IMR-90 (cell line): ENCODE measurements at regions not wholly inside any gene's neighbourhood (a gene's known extent, or its start where the extent isn't known, plus 50 kb on each side); places are given as distances from the start of the nearest gene placed in this dataset.
A peak's percentile ranks its signal among the peaks of the same experiment; 100 is the strongest.

ENCODE experiments used
- ATAC-seq: fragments of 200-7000 bp; cut with Tn5 transposase; 2 replicates; pipeline ENCODE4 v1.9.1; 2020; ENCODE audit warnings: low read depth, mild to moderate bottlenecking, moderate library complexity
- BruUV-seq: library from RNA; stranded (reverse); fragments of 400-500 nt; replicated peaks from 2 replicates; lab custom pipeline; 2021; lab: Mats Ljungman, UMichigan
- CTCF ChIA-PET: fragments of 300-600 bp; formaldehyde crosslinking; extraction: SDS; loops from one replicate; lab custom pipeline; 2021; ENCODE audit warnings: antibody characterized with exemption; lab: Yijun Ruan, JAX
- POLR2A ChIA-PET: fragments of 300-600 bp; sonication (Branson Sonifier 250); formaldehyde crosslinking; loops from one replicate; lab custom pipeline; 2022; ENCODE audit warnings: antibody characterized with exemption; ENCODE audit not compliant: unreplicated experiment; lab: Charles Lee
- DNase-seq: peaks from one replicate; pipeline ENCODE4 v3.0.0; 2013
- H2AFZ ChIP-seq: replicated peaks from 2 replicates; pipeline ENCODE3; 2013; ENCODE audit warnings: low read length, mild to moderate bottlenecking; ENCODE audit not compliant: poor library complexity
- H2AK5ac ChIP-seq: 2 replicates; pipeline ENCODE4 v1.6.1; 2013; ENCODE audit warnings: low read depth, low read length, inconsistent platforms
- H2AK9ac ChIP-seq: replicated peaks from 2 replicates; pipeline ENCODE3; 2013; ENCODE audit warnings: mild to moderate bottlenecking, low read depth, low read length, moderate library complexity; ENCODE audit not compliant: poor library complexity
- H2BK120ac ChIP-seq: 2 replicates; pipeline ENCODE4 v1.6.1; 2013; ENCODE audit warnings: low read depth, low read length, inconsistent platforms
- H2BK15ac ChIP-seq: 3 replicates; pipeline ENCODE4 v1.6.1; 2013; ENCODE audit warnings: low read depth, low read length, inconsistent platforms
- H2BK20ac ChIP-seq: 2 replicates; pipeline ENCODE4 v1.6.1; 2013; ENCODE audit warnings: low read depth, mild to moderate bottlenecking, inconsistent platforms, low read length, moderate library complexity
- H2BK5ac ChIP-seq: 2 replicates; pipeline ENCODE4 v1.6.1; 2013; ENCODE audit warnings: mild to moderate bottlenecking, low read depth, low read length, inconsistent platforms; ENCODE audit not compliant: poor library complexity, severe bottlenecking
- H3K14ac ChIP-seq: replicated peaks from 2 replicates; pipeline ENCODE4 v1.6.1; 2013; ENCODE audit warnings: low read depth, low read length, inconsistent platforms
- H3K18ac ChIP-seq: 2 replicates; pipeline ENCODE4 v1.6.1; 2013; ENCODE audit warnings: low read depth, low read length, control low read depth
- H3K23ac ChIP-seq: 2 replicates; pipeline ENCODE4 v1.6.1; 2013; ENCODE audit warnings: low read depth, low read length, inconsistent platforms
- H3K27ac ChIP-seq: 2 replicates; pipeline ENCODE4 v1.5.1; 2013; ENCODE audit warnings: mild to moderate bottlenecking, control low read depth, low read length; ENCODE audit not compliant: insufficient read depth
- H3K27me3 ChIP-seq: 2 replicates; pipeline ENCODE4 v1.6.1; 2013; ENCODE audit warnings: low read length; ENCODE audit not compliant: control insufficient read depth, insufficient read depth
- H3K36me3 ChIP-seq: 2 replicates; pipeline ENCODE4 v1.6.1; 2013; ENCODE audit warnings: low read length, mixed read lengths; ENCODE audit not compliant: control insufficient read depth, insufficient read depth
- H3K4ac ChIP-seq: 2 replicates; pipeline ENCODE4 v1.6.1; 2013; ENCODE audit warnings: low read depth, low read length, inconsistent platforms
- H3K4me1 ChIP-seq: 2 replicates; pipeline ENCODE4 v1.6.1; 2013; ENCODE audit warnings: low read length, mixed read lengths; ENCODE audit not compliant: control insufficient read depth, insufficient read depth
- H3K4me2 ChIP-seq: 2 replicates; pipeline ENCODE4 v1.6.1; 2013; ENCODE audit warnings: low read depth, mild to moderate bottlenecking, control low read depth, low read length, moderate library complexity
- H3K4me3 ChIP-seq: 2 replicates; pipeline ENCODE4 v1.5.1; 2013; ENCODE audit warnings: low read depth, mild to moderate bottlenecking, control low read depth, low read length, moderate library complexity; ENCODE audit not compliant: insufficient read depth
- H3K56ac ChIP-seq: 2 replicates; pipeline ENCODE4 v1.6.1; 2013; ENCODE audit warnings: low read length, inconsistent platforms; ENCODE audit not compliant: insufficient read depth; ENCODE audit errors: extremely low read depth
- H3K79me1 ChIP-seq, 2 experiments: 2 replicates each; pipeline ENCODE4 v1.6.1; 2013; ENCODE audit warnings: low read length in 2 of 2, inconsistent platforms in 1 of 2, low read depth in 1 of 2
- H3K9ac ChIP-seq: 2 replicates; pipeline ENCODE4 v1.6.1; 2013; ENCODE audit warnings: low read depth, low read length, control low read depth
- H3K9me1 ChIP-seq: 2 replicates; pipeline ENCODE4 v1.6.1; 2013; ENCODE audit warnings: low read length, inconsistent platforms; ENCODE audit not compliant: insufficient read depth
- H3K9me3 ChIP-seq: 2 replicates; pipeline ENCODE4 v1.6.1; 2013; ENCODE audit warnings: low read length; ENCODE audit not compliant: control insufficient read depth, insufficient read depth
- H4K20me1 ChIP-seq: 2 replicates; pipeline ENCODE4 v1.6.1; 2013; ENCODE audit warnings: low read length, inconsistent platforms; ENCODE audit not compliant: insufficient read depth
- H4K5ac ChIP-seq: 2 replicates; pipeline ENCODE4 v1.6.1; 2013; ENCODE audit warnings: mild to moderate bottlenecking, low read depth, low read length, control low read depth
- H4K8ac ChIP-seq, 2 experiments: 2 replicates each; pipeline ENCODE4 v1.6.1; 2013; ENCODE audit warnings: low read depth in 2 of 2, low read length in 2 of 2, control low read depth in 1 of 2, inconsistent platforms in 1 of 2
- H4K91ac ChIP-seq: 2 replicates; pipeline ENCODE4 v1.6.1; 2013; ENCODE audit warnings: low read depth, low read length, inconsistent platforms; ENCODE audit not compliant: insufficient read depth
- BHLHE40 ChIP-seq: fragments of 150-350 bp; IDR thresholded peaks from 2 replicates; pipeline ENCODE4 v1.6.1; 2016; ENCODE audit warnings: mild to moderate bottlenecking, low read depth, low read length
- CHD1 ChIP-seq: IDR thresholded peaks from 2 replicates; pipeline ENCODE4 v1.6.1; 2012; ENCODE audit warnings: low read depth, low read length, improper control_type of control experiment
- FOS ChIP-seq: fragments of 150-350 bp; IDR thresholded peaks from 2 replicates; pipeline ENCODE4 v1.6.1; 2016; ENCODE audit warnings: low read depth, low read length
- MAFK ChIP-seq: IDR thresholded peaks from 2 replicates; pipeline ENCODE4 v1.6.1; 2012; ENCODE audit warnings: low read depth, low read length, improper control_type of control experiment
- MAZ ChIP-seq: IDR thresholded peaks from 2 replicates; pipeline ENCODE4 v1.6.1; 2012; ENCODE audit warnings: low read depth, mild to moderate bottlenecking, low read length, improper control_type of control experiment, moderate library complexity, borderline replicate concordance
- MXI1 ChIP-seq: IDR thresholded peaks from 2 replicates; pipeline ENCODE4 v1.6.1; 2012; ENCODE audit warnings: low read depth, mild to moderate bottlenecking, low read length, moderate library complexity, borderline replicate concordance
- NFE2L2 ChIP-seq: fragments of 150-350 bp; IDR thresholded peaks from 2 replicates; pipeline ENCODE4 v1.6.1; 2016; ENCODE audit warnings: low read depth, mild to moderate bottlenecking, low read length
- POLR2A ChIP-seq: IDR thresholded peaks from 2 replicates; pipeline ENCODE4 v1.6.1; 2012; ENCODE audit warnings: mild to moderate bottlenecking, low read depth, low read length
- RCOR1 ChIP-seq: IDR thresholded peaks from 2 replicates; pipeline ENCODE4 v1.6.1; 2012; ENCODE audit warnings: mild to moderate bottlenecking, low read length, improper control_type of control experiment; ENCODE audit not compliant: insufficient replicate concordance
- RFX5 ChIP-seq: IDR thresholded peaks from 2 replicates; pipeline ENCODE4 v1.8.0; 2012; ENCODE audit warnings: low read depth, mild to moderate bottlenecking, low read length, moderate library complexity
- SMC3 ChIP-seq: fragments of 150-350 bp; IDR thresholded peaks from 2 replicates; pipeline ENCODE4 v1.6.1; 2016; ENCODE audit warnings: low read depth, mild to moderate bottlenecking, antibody characterized with exemption, low read length, moderate library complexity
- WGBS, 2 experiments: methylation state at CpG; one replicate each; pipeline versions ENCODE4 v1.1.5 to v1.1.7; 2013; ENCODE audit warnings: missing lambda C conversion rate in 2 of 2; ENCODE audit not compliant: insufficient read length in 1 of 2; ENCODE audit errors: extremely low coverage in 2 of 2; 5-methylcytosine and 5-hydroxymethylcytosine counted together
- dilution Hi-C: fragments of 300-500 bp; cut with HindIII; formaldehyde crosslinking; loops from one replicate; pipeline ENCODE4 v1.14.3; 2018; ENCODE audit warnings: low sequenced_read_pairs; ENCODE audit not compliant: unreplicated experiment
- in situ Hi-C: fragments of 300-500 bp; cut with MboI; formaldehyde crosslinking; loops from 3 replicates; pipeline ENCODE4 v1.14.3; 2019; ENCODE audit warnings: low sequenced_read_pairs, inconsistent platforms, mixed read lengths
- intact Hi-C: fragments of 100-400 bp; cut with micrococcal nuclease; formaldehyde crosslinking; loops from 2 replicates; pipeline ENCODE4 v1.10.0; 2022
- TF ChIP-seq, protein P1 (sequence below): fragments of 150-350 bp; IDR thresholded peaks from 2 replicates; pipeline ENCODE4 v1.6.1; 2016; ENCODE audit warnings: low read depth, mild to moderate bottlenecking, low read length, moderate library complexity, borderline replicate concordance
- TF ChIP-seq, protein P2 (sequence below): conservative IDR thresholded peaks from 2 replicates; pipeline ENCODE4 v1.5.1; 2012; ENCODE audit warnings: mild to moderate bottlenecking, low read depth, low read length, improper control_type of control experiment
- TF ChIP-seq, protein P3 (sequence below): fragments of 150-350 bp; IDR thresholded peaks from 2 replicates; pipeline ENCODE4 v1.6.1; 2017; ENCODE audit warnings: mild to moderate bottlenecking, antibody characterized with exemption, low read length, low read depth

DNA sequence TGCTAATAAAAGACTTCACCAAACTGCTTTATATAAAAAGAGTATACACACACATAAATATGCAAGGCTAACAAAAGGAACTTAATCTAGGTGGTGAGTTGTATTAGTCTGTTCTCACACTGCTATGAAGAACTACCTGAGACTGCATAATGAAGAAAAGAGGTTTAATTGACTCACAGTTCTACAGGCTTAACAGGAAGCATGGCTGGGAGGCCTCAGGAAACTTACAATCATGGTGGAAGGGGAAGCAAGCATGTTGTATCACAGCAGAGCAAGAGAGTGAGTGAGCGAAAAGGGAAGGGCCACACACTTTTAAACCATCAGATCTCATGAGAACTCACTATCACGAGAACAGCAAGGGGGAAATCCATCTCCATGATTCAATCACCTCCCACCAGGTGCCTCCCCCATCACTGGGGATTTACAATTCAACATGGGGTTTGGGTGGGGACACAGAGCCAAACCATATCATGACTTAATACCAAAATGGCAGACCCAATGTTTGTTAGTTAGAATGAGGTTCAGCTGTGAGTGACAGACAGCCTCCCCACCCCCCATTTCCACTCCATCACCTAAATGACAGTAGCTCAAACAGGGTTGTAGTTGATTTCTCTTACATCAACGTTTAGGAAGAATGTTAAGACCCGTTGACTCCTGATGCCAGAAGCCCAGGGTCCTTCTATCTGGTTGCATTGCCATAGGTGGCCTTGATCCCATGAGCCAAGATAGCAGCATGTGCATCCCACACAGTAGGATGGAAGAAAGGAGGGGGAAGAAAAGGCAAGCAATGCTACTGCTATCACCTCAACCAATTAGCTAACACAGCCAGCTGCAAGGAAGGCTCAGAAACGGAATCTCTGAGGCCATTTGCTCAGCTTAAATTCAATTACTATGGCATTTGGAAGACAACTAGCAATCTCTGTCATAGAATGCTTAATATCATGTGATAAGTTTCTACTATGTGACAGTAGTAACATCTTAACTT lies 77.0 kb downstream of the CCDC71L start:
- in situ Hi-C loops = no loop called here
- Histone ChIP-seq H2AFZ (no peak overlapping the region), H2BK5ac (no peak overlapping the region), H4K20me1 (no peaks in the 10 kb centered on the region), H3K9me3 (no peaks in the 10 kb centered on the region), H3K56ac (no peak overlapping the region), H3K9me1 (no peaks in the 10 kb centered on the region), H3K23ac (no peak overlapping the region), H2AK9ac (no peak overlapping the region), H3K79me1 (no peaks in the 10 kb centered on the region), H3K9ac (no peak overlapping the region), H3K4me2 (no peak overlapping the region), H3K4ac (no peak overlapping the region), H2BK15ac (0 out of 3 replicates have a peak overlapping the region, but pooled peaks have one; percentile 11), H3K4me1 (no peaks in the 10 kb centered on the region), H3K27ac (no peak overlapping the region), H3K14ac (no peak overlapping the region), H3K27me3 (no peaks in the 10 kb centered on the region), H4K5ac (no peak overlapping the region), H2AK5ac (peak overlapping the region; percentile 17; the same call in 1 of the 2 replicates), H4K91ac (no peak overlapping the region), H3K4me3 (no peak overlapping the region), H2BK120ac (no peak overlapping the region), H3K36me3 (no peaks in the 10 kb centered on the region), H3K18ac (no peak overlapping the region), H4K8ac (no peak overlapping the region), H2BK20ac (no peak overlapping the region)
- CTCF ChIA-PET = interaction anchor here (1.2 kb wide), 1 partner anchor 45 kb away, joined by 4 read pairs; no protein-coding TSS in a partner anchor
- POLR2A ChIA-PET = interaction anchor here (0.6 kb wide), 1 partner anchor 9 kb away, joined by 3 read pairs; no protein-coding TSS in a partner anchor
- WGBS, 2 experiments = no CpG with 5 or more reads among the region's 5 CpGs
- intact Hi-C loops = no loop called here
- dilution Hi-C loops = no loop called here
- no peak for DNase-seq
- no TSS peak for BruUV-seq
- ATAC-seq = no peak
- no peak for TF ChIP-seq MXI1
- TF ChIP-seq, protein P1, sequence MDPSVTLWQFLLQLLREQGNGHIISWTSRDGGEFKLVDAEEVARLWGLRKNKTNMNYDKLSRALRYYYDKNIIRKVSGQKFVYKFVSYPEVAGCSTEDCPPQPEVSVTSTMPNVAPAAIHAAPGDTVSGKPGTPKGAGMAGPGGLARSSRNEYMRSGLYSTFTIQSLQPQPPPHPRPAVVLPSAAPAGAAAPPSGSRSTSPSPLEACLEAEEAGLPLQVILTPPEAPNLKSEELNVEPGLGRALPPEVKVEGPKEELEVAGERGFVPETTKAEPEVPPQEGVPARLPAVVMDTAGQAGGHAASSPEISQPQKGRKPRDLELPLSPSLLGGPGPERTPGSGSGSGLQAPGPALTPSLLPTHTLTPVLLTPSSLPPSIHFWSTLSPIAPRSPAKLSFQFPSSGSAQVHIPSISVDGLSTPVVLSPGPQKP = no peak
- TF ChIP-seq SMC3 = no peak
- TF ChIP-seq RCOR1 = no peak
- no peak for TF ChIP-seq MAFK
- no peak for TF ChIP-seq FOS
- TF ChIP-seq, protein P2, sequence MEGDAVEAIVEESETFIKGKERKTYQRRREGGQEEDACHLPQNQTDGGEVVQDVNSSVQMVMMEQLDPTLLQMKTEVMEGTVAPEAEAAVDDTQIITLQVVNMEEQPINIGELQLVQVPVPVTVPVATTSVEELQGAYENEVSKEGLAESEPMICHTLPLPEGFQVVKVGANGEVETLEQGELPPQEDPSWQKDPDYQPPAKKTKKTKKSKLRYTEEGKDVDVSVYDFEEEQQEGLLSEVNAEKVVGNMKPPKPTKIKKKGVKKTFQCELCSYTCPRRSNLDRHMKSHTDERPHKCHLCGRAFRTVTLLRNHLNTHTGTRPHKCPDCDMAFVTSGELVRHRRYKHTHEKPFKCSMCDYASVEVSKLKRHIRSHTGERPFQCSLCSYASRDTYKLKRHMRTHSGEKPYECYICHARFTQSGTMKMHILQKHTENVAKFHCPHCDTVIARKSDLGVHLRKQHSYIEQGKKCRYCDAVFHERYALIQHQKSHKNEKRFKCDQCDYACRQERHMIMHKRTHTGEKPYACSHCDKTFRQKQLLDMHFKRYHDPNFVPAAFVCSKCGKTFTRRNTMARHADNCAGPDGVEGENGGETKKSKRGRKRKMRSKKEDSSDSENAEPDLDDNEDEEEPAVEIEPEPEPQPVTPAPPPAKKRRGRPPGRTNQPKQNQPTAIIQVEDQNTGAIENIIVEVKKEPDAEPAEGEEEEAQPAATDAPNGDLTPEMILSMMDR = no peak
- no peak for TF ChIP-seq POLR2A
- TF ChIP-seq MAZ = no peak
- TF ChIP-seq BHLHE40 = no peak
- TF ChIP-seq NFE2L2 = no peak
- no peak for TF ChIP-seq RFX5
- TF ChIP-seq CHD1 = no peak
- TF ChIP-seq, protein P3, sequence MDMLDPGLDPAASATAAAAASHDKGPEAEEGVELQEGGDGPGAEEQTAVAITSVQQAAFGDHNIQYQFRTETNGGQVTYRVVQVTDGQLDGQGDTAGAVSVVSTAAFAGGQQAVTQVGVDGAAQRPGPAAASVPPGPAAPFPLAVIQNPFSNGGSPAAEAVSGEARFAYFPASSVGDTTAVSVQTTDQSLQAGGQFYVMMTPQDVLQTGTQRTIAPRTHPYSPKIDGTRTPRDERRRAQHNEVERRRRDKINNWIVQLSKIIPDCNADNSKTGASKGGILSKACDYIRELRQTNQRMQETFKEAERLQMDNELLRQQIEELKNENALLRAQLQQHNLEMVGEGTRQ = no peak
